NCI-H128 (cell line): ENCODE measurements at regions not wholly inside any gene's neighbourhood (a gene's known extent, or its start where the extent isn't known, plus 50 kb on each side); places are given as distances from the start of the nearest gene placed in this dataset.

ENCODE experiments used
- DNase-seq: peaks from one replicate; lab custom pipeline; 2025; ENCODE audit not compliant: unreplicated experiment; lab: John Stamatoyannopoulos, UW

GRCh38 chr10:128775743-128776142, 649.5 kb upstream of the MKI67 start:
- DNase-seq, result no peak

DNA sequence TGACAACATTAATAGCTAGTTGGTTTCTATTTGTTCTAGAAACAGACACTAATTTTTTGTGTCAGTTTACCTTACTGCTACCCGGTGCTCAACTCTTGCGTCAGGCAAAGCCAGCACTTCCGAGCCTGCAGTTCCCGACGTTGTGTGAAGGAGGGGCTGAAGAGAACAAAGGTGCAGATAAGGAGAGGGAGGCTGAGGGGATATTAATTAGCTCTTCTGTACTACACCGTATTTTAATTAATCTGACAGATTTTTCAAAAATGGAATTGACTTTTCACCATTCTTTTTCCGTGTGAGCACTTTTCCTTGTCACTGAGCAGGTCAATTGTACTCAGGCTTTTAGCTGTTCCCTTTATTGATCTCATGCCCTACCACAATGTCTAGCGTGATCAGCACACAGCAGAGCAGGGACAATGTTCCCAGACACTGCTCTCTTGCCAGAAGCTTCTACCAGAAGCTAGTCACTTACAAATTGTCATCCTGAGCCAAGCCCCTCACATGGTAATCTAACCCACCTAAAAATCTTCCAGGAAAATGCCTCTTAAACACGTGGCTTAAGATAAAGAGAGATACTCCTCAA, 650.5 kb upstream of the MKI67 start:
- no peak for DNase-seq

GRCh38 chr10:128777342-128777741, 651.1 kb upstream of the MKI67 start:
- DNase-seq, result no peak

- DNase-seq, result no peak
These were observed 653.2 kb upstream of the MKI67 start for GRCh38 chr10:128779416-128779815.

DNA sequence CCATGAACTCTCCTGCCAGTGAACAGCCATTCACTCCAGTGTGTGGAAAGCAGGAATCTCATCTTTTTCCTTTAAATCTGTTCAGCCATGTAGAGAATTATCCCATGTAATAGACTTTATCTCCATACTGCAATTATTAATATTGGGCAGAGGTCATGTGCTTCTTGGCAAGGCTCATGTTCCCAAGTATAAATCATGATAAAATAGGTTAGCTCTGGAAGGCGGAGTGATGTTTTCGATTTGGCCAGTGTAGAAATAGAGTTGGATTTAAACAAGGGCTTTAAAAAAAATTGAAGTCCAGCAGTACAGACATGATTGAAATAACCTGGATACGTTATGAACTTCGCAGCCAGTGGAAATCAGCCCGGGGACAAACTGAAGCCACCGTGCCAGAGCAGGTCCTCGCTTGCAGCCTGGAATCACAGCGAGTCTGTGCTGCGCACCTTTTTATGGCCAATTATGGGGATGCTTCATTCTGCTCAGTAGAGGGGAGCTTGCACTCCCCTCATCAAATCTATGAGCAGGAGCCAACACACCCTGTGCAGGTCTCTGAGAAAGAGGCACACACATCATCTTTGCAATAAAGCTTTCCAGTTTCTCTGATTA, 654.0 kb upstream of the MKI67 start:
- no peak for DNase-seq

- no peak for DNase-seq
These were observed 655.4 kb upstream of the MKI67 start for GRCh38 chr10:128781637-128782036.

- DNase-seq, result no peak
These were observed 658.2 kb upstream of the MKI67 start for GRCh38 chr10:128784444-128784843.

- DNase-seq, result no peak
These were observed 666.4 kb upstream of the MKI67 start for GRCh38 chr10:128792426-128793140.

- DNase-seq, result no peak
These were observed 667.8 kb upstream of the MKI67 start for GRCh38 chr10:128793726-128794655.

GRCh38 chr10:128796396-128796912, 670.2 kb upstream of the MKI67 start:
- no peak for DNase-seq

DNA sequence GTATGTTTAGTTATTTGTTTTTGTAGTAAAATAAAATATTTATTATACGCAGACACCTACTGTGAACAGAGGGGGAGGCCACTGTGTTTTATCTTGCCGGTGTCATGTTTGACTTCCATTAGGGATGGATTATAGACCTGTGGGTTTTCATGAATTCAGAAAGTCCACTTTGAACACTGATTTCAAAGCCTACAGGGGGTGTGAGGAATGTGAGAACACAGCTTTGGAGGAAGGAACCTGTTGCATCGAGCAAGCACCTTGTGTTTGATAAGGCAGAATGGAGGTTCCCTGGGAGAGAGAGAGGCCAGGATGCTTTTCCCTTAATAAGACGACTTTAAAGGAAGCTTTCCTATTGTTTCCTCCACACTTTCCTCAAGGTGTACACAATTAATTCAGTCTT, 665.0 kb upstream of the MGMT start:
- DNase-seq, result no peak

DNA sequence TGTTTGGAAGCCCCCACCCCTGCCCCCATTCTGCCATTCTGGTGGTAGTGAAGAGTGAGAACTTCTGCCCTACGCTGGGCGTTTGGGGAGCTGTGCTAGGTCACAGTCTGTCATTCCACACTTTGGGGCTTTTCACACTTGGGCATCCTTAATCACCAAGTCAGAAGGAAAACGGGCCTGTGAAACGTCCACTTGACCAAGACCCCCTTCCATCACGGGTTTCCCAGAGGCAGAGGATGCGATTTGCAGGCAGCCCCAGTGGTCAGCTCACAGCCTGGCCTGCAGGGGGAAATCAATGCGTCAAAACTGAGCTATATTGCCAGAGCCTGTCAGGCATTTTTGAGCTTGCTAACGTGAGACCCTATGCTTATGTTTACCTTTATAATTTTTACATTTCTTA, 663.3 kb upstream of the MGMT start:
- no peak for DNase-seq

DNA sequence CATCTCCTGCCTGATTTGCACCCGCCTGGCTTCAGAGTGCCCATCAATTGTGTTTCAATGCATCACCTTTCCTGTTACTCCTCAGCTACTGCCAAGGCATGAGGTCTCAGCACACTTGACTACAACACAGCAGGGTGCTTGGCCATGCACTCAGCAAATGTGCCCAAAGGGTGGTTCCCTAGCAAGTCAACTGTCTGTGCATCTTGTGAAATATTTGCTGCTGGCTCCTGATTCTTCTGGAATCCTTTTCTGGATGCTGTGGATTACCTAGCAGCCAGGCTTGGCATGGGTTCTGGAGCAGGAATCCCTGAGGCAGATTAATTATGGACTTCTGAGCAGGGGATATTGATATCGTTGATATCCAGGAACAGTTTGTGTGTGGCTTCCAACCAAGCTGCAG, 662.6 kb upstream of the MGMT start:
- no peak for DNase-seq

DNA sequence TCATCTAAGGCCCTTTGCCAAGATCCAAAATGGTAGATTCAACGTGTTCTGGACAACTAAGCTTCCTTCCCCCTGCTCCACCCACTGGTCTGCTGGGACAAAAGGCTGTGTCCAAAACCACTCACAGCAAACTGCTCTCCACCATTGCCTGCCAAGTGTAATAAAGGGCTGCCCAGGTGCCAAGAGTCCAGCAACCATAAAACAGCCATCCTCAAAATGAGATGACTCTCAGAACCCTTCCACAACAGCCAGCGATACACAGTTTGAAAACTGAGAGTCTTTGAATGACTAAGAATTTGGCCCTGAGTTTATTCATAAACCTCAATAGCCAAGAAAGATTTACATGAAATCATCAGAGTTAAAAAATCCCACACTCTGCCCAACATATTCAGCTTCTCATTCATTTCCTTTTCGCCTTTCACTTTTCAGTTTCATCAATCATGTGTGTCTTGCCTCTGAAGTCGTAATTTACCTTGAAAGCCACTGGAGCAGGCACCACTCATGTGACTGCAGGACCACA, 658.1 kb upstream of the MGMT start:
- DNase-seq, result no peak

DNA sequence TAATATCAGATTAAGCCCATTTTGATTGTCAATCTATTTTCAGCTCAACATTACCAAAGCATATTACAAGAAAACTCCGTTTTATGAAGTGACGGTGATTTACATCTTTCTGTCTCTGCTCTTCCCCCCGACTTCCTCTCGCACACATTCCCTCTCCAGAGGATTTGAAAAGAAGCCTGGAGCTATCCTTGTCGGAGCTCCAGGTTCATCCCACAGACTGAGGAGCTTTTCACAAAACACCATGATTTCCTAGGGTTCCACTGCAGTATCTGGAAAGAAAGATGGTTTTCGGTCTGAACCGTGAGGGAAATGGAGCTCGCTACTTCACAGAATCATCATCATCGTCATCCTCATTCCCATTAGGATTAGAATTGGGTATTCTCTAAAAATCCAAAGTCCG, 655.5 kb upstream of the MGMT start:
- no peak for DNase-seq

- DNase-seq, result no peak
These were observed 655.0 kb upstream of the MGMT start for GRCh38 chr10:128812000-128812399.

DNA sequence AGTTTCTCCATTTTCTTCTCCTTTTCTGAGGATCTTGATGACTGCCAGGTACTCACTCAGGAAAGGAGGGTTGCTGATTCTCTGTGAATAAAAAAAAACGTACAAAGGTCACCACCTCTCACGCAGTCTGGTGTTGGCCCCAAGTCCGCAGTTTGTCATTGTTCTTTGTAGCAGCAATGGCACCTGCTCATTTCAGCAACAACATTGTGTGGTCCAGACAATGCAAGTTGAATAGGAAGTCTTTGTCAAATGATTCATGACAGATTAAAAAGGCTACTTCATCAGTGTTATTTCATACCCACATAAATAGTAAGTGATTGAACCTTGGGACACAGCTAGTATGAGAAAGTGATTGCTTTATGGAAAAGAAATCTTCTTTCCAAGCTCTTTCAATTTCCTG, 653.5 kb upstream of the MGMT start:
- DNase-seq, result no peak

GRCh38 chr10:128814024-128814423, 653.0 kb upstream of the MGMT start:
- no peak for DNase-seq

DNA sequence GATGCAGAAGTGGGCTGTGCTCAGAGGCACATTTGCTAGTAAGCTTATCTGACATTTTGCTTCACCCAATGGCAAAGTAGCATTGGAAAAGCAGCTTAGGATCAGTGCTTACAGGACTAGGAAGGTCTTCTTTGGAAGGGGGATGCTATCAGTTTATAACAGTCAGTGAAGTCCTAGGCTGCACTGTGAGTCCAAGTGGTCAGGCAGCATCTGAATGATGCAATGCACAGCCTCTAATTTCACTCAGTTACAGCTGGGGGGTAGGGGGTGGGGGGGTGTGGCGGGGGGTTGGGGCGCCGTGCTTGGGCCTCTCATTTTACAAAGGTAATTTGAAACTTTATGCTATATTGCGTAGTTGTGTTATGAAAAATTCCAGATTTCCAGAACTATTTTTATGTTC, 652.3 kb upstream of the MGMT start:
- DNase-seq, result no peak

- DNase-seq, result no peak
These were observed 650.3 kb upstream of the MGMT start for GRCh38 chr10:128816726-128817125.

DNA sequence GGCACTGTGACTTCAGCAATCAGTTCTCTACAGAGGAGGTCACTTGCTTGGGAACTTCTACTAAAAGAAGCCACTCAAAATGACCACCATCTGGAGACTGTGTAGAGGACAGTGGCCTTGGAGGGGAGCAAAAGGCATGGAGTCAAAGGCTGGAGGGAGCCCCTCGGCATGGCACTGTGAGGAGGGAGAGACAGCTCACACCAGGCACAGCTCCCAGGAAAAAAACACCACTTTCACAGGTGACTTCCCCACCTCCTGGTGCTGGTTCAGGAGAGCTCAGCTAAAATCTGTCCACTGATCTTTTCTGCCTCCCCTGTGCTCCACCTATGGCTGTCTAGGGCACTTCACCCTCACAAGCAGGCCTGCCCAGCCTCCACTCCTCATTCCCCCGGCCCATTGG, 649.4 kb upstream of the MGMT start:
- DNase-seq, result no peak
